Fibroblast of lung (primary cell): ENCODE measurements at regions not wholly inside any gene's neighbourhood (a gene's known extent, or its start where the extent isn't known, plus 50 kb on each side); places are given as distances from the start of the nearest gene placed in this dataset.

Experiments used
- CTCF ChIP-seq, 2 donors: IDR thresholded peaks in 1 of 2; conservative IDR thresholded peaks in 1 of 2; 1 replicate in 1 of 2; 2 replicates in 1 of 2; pipeline ENCODE4 v1.5.1; 2011 to 2012; ENCODE audit warnings: low read length in 2 of 2, control low read depth in 1 of 2, inconsistent platforms in 1 of 2, low read depth in 1 of 2, mild to moderate bottlenecking in 1 of 2
- EZH2 ChIP-seq: IDR thresholded peaks from 2 replicates; pipeline ENCODE4 v1.5.1; 2012; ENCODE audit warnings: low read length, control low read depth, mild to moderate bottlenecking; ENCODE audit errors: missing control alignments

DNA sequence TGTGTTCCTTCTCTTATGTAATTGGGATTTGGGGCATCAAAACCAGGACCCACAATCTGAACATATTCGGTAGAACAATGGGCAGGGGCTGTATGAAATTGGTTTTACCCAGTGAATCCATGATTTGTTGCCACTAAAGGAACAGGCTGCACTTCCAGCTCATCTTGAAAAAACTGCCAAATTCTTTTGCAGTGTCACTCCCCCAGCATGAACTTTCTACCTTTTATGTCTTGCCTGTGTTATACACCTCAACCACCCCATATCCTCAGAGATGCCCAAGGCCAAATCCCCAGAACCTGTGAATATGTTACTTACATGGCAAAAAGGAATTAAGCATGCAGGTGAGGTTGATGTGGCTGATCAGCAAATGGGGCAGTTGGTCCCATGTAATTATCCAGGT, 280.2 kb upstream of the ECI2 start:
- TF ChIP-seq CTCF (conservative IDR thresholded peaks at IDR 0.05 in 1 of 2, IDR thresholded peaks at IDR 0.05 in 1 of 2; ENCODE audit: low read depth in 1 of 2, low read length in 2 of 2) (no peak), EZH2 (no peak)
